ENCODE measurements at regions not wholly inside any gene's neighbourhood (a gene's known extent, or its start where the extent isn't known, plus 50 kb on each side); places are given as distances from the start of the nearest gene placed in this dataset.

DNA sequence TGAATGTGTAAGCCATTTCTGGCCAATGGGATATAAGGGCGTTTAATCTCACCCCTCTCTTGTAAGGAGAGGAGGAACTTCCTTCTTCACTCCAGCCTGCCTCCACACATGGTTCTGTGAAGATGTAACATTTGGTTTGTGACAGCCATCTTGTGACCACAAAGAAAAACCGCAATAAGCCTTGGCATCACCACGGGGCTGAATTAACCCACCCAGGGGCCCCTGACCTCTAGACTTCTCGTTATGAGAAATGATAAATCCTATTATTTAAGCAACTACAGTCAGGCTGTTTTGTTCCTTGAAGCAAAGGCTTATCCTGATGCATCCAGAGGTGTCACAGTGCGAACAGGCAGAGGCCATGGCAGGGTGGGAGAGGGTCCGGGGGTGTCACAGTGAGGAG lies 139.7 kb downstream of the CDC5L start:
- H3K27me3 ChIP-seq (ENCODE audit: insufficient read depth, low read depth, low read length) = no peaks in the 10 kb centered on the region
- no peak overlapping the region for H2AFZ ChIP-seq (ENCODE audit: low read depth, low read length)
- no peaks in the 10 kb centered on the region for H3F3A ChIP-seq (ENCODE audit: insufficient read depth, low read length, poor library complexity, severe bottlenecking)
- H3K27ac ChIP-seq (ENCODE audit: low read length) = no peak overlapping the region
- no peaks in the 10 kb centered on the region for H3K9me3 ChIP-seq (ENCODE audit: low read length)
- no peaks in the 10 kb centered on the region for H3K9me2 ChIP-seq (ENCODE audit: insufficient read depth, low read length)
- TF ChIP-seq, protein P1, sequence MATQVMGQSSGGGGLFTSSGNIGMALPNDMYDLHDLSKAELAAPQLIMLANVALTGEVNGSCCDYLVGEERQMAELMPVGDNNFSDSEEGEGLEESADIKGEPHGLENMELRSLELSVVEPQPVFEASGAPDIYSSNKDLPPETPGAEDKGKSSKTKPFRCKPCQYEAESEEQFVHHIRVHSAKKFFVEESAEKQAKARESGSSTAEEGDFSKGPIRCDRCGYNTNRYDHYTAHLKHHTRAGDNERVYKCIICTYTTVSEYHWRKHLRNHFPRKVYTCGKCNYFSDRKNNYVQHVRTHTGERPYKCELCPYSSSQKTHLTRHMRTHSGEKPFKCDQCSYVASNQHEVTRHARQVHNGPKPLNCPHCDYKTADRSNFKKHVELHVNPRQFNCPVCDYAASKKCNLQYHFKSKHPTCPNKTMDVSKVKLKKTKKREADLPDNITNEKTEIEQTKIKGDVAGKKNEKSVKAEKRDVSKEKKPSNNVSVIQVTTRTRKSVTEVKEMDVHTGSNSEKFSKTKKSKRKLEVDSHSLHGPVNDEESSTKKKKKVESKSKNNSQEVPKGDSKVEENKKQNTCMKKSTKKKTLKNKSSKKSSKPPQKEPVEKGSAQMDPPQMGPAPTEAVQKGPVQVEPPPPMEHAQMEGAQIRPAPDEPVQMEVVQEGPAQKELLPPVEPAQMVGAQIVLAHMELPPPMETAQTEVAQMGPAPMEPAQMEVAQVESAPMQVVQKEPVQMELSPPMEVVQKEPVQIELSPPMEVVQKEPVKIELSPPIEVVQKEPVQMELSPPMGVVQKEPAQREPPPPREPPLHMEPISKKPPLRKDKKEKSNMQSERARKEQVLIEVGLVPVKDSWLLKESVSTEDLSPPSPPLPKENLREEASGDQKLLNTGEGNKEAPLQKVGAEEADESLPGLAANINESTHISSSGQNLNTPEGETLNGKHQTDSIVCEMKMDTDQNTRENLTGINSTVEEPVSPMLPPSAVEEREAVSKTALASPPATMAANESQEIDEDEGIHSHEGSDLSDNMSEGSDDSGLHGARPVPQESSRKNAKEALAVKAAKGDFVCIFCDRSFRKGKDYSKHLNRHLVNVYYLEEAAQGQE (IDR thresholded peaks at IDR 0.05; ENCODE audit: borderline replicate concordance) = no peak
- TF ChIP-seq EZH2 (IDR thresholded peaks at IDR 0.05; ENCODE audit: borderline replicate concordance, insufficient read depth, low read length, poor library complexity, severe bottlenecking) (no peak), TAF1 (IDR thresholded peaks at IDR 0.05; ENCODE audit: low read depth) (no peak), MXI1 (conservative IDR thresholded peaks at IDR 0.05; ENCODE audit: poor library complexity, severe bottlenecking) (no peak), SMC3 (conservative IDR thresholded peaks at IDR 0.05; ENCODE audit: poor library complexity) (no peak), RAD21 (conservative IDR thresholded peaks at IDR 0.05) (no peak), EP300 (conservative IDR thresholded peaks at IDR 0.05; ENCODE audit: poor library complexity, severe bottlenecking) (no peak), POLR2AphosphoS5 (IDR thresholded peaks at IDR 0.05) (no peak)
- TF ChIP-seq, protein P2, sequence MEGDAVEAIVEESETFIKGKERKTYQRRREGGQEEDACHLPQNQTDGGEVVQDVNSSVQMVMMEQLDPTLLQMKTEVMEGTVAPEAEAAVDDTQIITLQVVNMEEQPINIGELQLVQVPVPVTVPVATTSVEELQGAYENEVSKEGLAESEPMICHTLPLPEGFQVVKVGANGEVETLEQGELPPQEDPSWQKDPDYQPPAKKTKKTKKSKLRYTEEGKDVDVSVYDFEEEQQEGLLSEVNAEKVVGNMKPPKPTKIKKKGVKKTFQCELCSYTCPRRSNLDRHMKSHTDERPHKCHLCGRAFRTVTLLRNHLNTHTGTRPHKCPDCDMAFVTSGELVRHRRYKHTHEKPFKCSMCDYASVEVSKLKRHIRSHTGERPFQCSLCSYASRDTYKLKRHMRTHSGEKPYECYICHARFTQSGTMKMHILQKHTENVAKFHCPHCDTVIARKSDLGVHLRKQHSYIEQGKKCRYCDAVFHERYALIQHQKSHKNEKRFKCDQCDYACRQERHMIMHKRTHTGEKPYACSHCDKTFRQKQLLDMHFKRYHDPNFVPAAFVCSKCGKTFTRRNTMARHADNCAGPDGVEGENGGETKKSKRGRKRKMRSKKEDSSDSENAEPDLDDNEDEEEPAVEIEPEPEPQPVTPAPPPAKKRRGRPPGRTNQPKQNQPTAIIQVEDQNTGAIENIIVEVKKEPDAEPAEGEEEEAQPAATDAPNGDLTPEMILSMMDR (IDR thresholded peaks at IDR 0.05; ENCODE audit: poor library complexity, severe bottlenecking) = no peak
- no peak overlapping the region for H3K4me2 ChIP-seq (ENCODE audit: low read length)
- no peak overlapping the region for H3K9ac ChIP-seq (ENCODE audit: low read length)
- no peak overlapping the region for H3K4me3 ChIP-seq (ENCODE audit: low read length)
- H3K79me2 ChIP-seq (replicated peaks; ENCODE audit: insufficient read depth, low read length) = no peaks in the 10 kb centered on the region
- no peaks in the 10 kb centered on the region for H4K20me1 ChIP-seq (ENCODE audit: insufficient read depth)
- no peaks in the 10 kb centered on the region for H3K36me3 ChIP-seq (ENCODE audit: insufficient read depth, low read length)

DNA sequence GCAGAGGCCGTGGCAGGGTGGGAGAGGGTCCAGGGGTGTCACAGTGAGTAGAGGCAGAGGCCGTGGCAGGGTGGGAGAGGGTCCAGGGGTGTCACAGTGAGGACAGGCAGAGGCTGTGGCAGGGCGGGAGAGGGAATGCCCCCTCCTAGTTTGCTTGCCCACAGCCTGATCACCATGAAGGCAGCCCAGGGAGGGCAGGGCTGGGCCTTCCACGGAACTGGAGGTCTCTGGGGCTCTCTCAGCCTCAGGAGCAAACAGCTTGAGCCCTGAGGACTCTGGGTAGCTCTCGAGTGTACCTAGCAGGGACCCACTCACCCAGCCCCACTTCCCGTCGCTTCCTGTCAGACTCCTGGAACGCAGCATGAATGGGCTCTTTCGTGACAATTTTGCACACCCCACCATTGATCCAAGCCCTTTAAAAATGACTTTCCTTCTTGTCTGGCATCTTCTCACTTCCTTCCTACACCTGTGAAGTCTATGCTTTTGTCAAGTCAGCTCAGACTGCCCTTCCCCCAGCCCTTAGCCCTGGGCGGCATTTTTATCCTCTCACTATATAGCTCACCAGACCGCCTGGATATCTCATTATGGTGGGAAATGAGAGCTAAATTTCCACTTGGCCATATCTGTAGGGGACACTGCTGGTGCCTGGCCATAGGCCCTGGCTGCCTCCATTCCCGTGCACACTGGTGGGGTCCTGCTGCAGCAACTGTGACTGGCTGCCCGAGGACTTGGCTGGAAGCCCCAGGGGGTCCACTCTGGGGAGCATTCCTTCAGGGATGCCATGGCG lies 140.3 kb downstream of the CDC5L start:
- H4K20me1 ChIP-seq (ENCODE audit: insufficient read depth) = no peaks in the 10 kb centered on the region
- H2AFZ ChIP-seq (ENCODE audit: low read depth, low read length) = no peak overlapping the region
- no peaks in the 10 kb centered on the region for H3K9me2 ChIP-seq (ENCODE audit: insufficient read depth, low read length)
- no peak overlapping the region for H3K27ac ChIP-seq (ENCODE audit: low read length)
- no peak overlapping the region for H3K9ac ChIP-seq (ENCODE audit: low read length)
- no peaks in the 10 kb centered on the region for H3K79me2 ChIP-seq (replicated peaks; ENCODE audit: insufficient read depth, low read length)
- H3K4me3 ChIP-seq (ENCODE audit: low read length) = no peak overlapping the region
- H3K4me2 ChIP-seq (ENCODE audit: low read length) = no peak overlapping the region
- H3F3A ChIP-seq (ENCODE audit: insufficient read depth, low read length, poor library complexity, severe bottlenecking) = no peaks in the 10 kb centered on the region
- TF ChIP-seq, protein P2 (IDR thresholded peaks at IDR 0.05; ENCODE audit: poor library complexity, severe bottlenecking) = no peak
- TF ChIP-seq SMC3 (conservative IDR thresholded peaks at IDR 0.05; ENCODE audit: poor library complexity) (no peak), RAD21 (conservative IDR thresholded peaks at IDR 0.05) (no peak), POLR2AphosphoS5 (IDR thresholded peaks at IDR 0.05) (no peak), EZH2 (IDR thresholded peaks at IDR 0.05; ENCODE audit: borderline replicate concordance, insufficient read depth, low read length, poor library complexity, severe bottlenecking) (no peak)
- no peaks in the 10 kb centered on the region for H3K36me3 ChIP-seq (ENCODE audit: insufficient read depth, low read length)
- no peaks in the 10 kb centered on the region for H3K27me3 ChIP-seq (ENCODE audit: insufficient read depth, low read depth, low read length)
- no peaks in the 10 kb centered on the region for H3K9me3 ChIP-seq (ENCODE audit: low read length)

Data from neural cell (in vitro differentiated cells).